H1 (cell line): ENCODE measurements at regions not wholly inside any gene's neighbourhood (a gene's known extent, or its start where the extent isn't known, plus 50 kb on each side); places are given as distances from the start of the nearest gene placed in this dataset.

Experiments used
- CBX8 ChIP-seq: fragments of 300-800, 300-1000 bp; sonication (generic); IDR thresholded peaks from 2 replicates; pipeline ENCODE4 v1.7.1; 2016; ENCODE audit warnings: low read depth, low read length, borderline replicate concordance
- CHD2 ChIP-seq: IDR thresholded peaks from 2 replicates; pipeline ENCODE4 v1.6.1; 2012; ENCODE audit warnings: low read length, improper control_type of control experiment
- EZH2 ChIP-seq: fragments of 200-600 bp; sonication (generic); IDR thresholded peaks from 2 replicates; pipeline ENCODE4 v1.7.1; 2012; ENCODE audit warnings: low read depth, mild to moderate bottlenecking, moderate library complexity, low read length, inconsistent platforms; ENCODE audit not compliant: severe bottlenecking

GRCh38 chr2:21910832-21911507, 787.2 kb downstream of the TDRD15 start (continued):
- no peak for TF ChIP-seq CHD2
- no peak for TF ChIP-seq EZH2
- no peak for TF ChIP-seq CBX8
